GM13977 (cell line): ENCODE measurements at regions not wholly inside any gene's neighbourhood (a gene's known extent, or its start where the extent isn't known, plus 50 kb on each side); places are given as distances from the start of the nearest gene placed in this dataset.
"Not testable (repeated sequence)": the region's sequence is repeated elsewhere in the genome, so short reads cannot be mapped to it uniquely, and the experiment has no call there.

Experiments used
- DNase-seq: peaks from one replicate; pipeline ENCODE4 v3.0.0; 2012; ENCODE audit warnings: low spot score
- in situ Hi-C: fragments of 300-500 bp; cut with MboI; formaldehyde crosslinking; loops from one replicate; pipeline ENCODE4 v1.12.0; 2022; ENCODE audit warnings: low sequenced_read_pairs, low pct_unique_long_range_greater_than_20kb, mixed read lengths, inconsistent platforms; ENCODE audit not compliant: unreplicated experiment
- TF ChIP-seq, protein P1 (sequence below): IDR thresholded peaks from 2 replicates; pipeline ENCODE4 v1.5.1; 2012; ENCODE audit warnings: mild to moderate bottlenecking, control low read depth; ENCODE audit not compliant: insufficient read depth; ENCODE audit errors: extremely low read depth, missing control alignments

- DNase-seq, result no peak
Observed at GRCh38 chr17:16875662-16876061, 96.3 kb downstream of the TNFRSF13B start.

DNA sequence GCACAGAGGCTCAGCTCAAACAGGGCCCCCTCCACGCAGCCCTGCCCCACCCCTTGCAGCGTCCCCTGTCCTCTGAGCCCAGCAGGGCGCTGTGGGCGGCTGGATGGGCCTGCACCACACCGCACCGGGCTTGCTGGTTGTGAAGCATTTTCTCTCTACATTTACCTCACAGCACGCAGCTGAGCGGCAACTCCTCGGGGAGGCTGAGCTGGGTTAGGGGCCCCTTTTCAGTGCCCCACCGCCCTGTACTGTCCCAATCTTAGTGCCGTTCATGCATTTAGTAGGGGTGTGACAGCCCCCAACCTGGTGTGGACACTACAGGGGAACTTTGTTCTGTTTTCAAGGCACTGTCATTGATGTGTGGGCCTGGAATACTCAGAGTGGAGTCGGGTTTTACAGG is 97.7 kb downstream of the TNFRSF13B start:
- in situ Hi-C loops, result not testable (repeated sequence)

More at GRCh38 chr17:16875662-16876061, 96.3 kb downstream of the TNFRSF13B start:
- TF ChIP-seq, protein P1, sequence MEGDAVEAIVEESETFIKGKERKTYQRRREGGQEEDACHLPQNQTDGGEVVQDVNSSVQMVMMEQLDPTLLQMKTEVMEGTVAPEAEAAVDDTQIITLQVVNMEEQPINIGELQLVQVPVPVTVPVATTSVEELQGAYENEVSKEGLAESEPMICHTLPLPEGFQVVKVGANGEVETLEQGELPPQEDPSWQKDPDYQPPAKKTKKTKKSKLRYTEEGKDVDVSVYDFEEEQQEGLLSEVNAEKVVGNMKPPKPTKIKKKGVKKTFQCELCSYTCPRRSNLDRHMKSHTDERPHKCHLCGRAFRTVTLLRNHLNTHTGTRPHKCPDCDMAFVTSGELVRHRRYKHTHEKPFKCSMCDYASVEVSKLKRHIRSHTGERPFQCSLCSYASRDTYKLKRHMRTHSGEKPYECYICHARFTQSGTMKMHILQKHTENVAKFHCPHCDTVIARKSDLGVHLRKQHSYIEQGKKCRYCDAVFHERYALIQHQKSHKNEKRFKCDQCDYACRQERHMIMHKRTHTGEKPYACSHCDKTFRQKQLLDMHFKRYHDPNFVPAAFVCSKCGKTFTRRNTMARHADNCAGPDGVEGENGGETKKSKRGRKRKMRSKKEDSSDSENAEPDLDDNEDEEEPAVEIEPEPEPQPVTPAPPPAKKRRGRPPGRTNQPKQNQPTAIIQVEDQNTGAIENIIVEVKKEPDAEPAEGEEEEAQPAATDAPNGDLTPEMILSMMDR, result no peak
- in situ Hi-C loops, result no loop called here

GRCh38 chr17:16873174-16874035 is 98.5 kb downstream of the TNFRSF13B start:
- TF ChIP-seq, protein P1, result peak; percentile 71
- peak; percentile 76 for DNase-seq

More for the DNA sequence above, 97.7 kb downstream of the TNFRSF13B start:
- DNase-seq, result not testable (repeated sequence)

GRCh38 chr17:16872351-16873173 is 99.4 kb downstream of the TNFRSF13B start:
- in situ Hi-C loops, result no loop called here
- TF ChIP-seq, protein P1, result no peak
- DNase-seq, result no peak

More at GRCh38 chr17:16873174-16874035, 98.5 kb downstream of the TNFRSF13B start:
- in situ Hi-C loops, result no loop called here

- DNase-seq, in situ Hi-C loops: not testable (repeated sequence)
Observed at GRCh38 chr17:16871446-16872190, 100.3 kb downstream of the TNFRSF13B start.

DNA sequence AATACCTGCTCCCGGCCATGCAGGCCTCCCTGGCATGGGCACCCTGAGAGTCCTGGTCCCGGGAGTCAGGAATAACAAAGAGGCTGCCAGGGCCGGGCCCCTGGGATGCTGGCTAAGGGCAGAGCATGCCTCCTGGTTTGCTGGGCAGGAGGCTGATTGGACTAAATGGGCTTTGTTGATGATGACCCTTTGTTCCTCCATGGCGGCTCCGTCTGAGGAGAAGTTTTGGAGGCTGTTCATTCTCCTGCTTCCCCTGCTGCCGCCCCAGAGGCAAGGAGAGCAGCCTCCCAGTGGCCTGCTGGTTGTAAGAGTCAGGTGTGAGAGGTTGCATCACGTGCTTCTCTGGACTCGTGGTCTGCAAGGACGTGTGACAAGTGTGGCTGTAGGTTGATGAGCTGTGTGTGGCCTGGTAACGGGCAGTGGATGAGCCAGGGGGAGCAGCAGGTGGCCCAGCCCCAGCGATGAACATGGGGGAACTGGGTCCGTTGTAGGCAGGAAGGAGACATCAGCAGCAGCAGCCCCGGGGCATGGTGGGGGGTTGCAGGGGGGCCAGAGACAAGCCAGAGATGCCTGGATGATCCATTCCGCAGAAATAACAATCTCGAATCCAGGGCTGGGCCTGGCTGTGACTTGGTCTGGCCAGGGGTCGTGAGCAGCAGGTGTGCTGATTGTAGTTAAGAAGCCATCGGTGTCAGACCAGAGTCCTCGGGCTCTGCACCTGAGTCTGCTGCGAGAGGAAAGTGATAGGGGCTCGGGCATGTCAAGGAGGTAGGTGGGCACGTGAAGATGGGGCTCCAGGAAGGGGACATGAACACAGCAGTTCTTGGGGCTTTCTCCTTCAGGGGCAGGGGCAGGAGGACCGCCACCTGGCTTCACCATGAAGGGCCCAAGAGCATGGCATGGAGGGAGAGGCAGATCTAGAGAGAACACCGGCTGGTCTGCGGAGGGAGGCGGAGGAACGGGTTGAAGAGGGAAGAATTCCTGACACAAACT is 101.4 kb downstream of the TNFRSF13B start:
- in situ Hi-C loops, result no loop called here

GRCh38 chr17:16869531-16870252 is 102.2 kb downstream of the TNFRSF13B start:
- in situ Hi-C loops, result not testable (repeated sequence)

More for the DNA sequence above, 101.4 kb downstream of the TNFRSF13B start:
- TF ChIP-seq, protein P1, result no peak
- DNase-seq, result no peak

DNA sequence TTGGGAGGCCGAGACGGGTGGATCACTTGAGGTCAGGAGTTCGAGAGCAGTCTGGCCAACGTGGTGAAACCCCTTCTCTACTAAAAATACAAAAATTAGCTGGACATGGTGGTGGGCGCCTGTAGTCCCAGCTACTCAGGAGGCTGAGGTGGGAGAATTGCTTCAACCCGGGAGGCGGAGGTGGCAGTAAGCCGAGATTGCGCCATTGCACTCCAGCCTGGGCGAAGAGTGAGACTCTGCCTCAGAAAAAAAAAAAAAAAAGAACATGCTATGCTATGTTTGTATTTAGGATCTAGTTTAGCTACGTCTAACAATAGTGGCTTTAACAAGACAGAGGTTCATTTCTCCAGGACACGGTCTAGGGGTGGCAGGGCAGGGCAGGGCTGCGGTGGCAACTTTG is 103.3 kb downstream of the TNFRSF13B start:
- DNase-seq, in situ Hi-C loops: not testable (repeated sequence)

More at GRCh38 chr17:16869531-16870252, 102.2 kb downstream of the TNFRSF13B start:
- not testable (repeated sequence) for DNase-seq

- DNase-seq, in situ Hi-C loops: not testable (repeated sequence)
Observed at GRCh38 chr17:16867545-16867944, 104.4 kb downstream of the TNFRSF13B start.

GRCh38 chr17:16866841-16867240 is 105.1 kb downstream of the TNFRSF13B start:
- DNase-seq, in situ Hi-C loops: not testable (repeated sequence)
